IMR-90 (cell line): ENCODE measurements at regions not wholly inside any gene's neighbourhood (a gene's known extent, or its start where the extent isn't known, plus 50 kb on each side); places are given as distances from the start of the nearest gene placed in this dataset.
A peak's percentile ranks its signal among the peaks of the same experiment; 100 is the strongest.

Experiments used
- ATAC-seq: fragments of 200-7000 bp; cut with Tn5 transposase; 2 replicates; pipeline ENCODE4 v1.9.1; 2020; ENCODE audit warnings: low read depth, mild to moderate bottlenecking, moderate library complexity
- BruUV-seq: library from RNA; stranded (reverse); fragments of 400-500 nt; replicated peaks from 2 replicates; lab custom pipeline; 2021; lab: Mats Ljungman, UMichigan
- CTCF ChIA-PET: fragments of 300-600 bp; formaldehyde crosslinking; extraction: SDS; loops from one replicate; lab custom pipeline; 2021; ENCODE audit warnings: antibody characterized with exemption; lab: Yijun Ruan, JAX
- POLR2A ChIA-PET: fragments of 300-600 bp; sonication (Branson Sonifier 250); formaldehyde crosslinking; loops from one replicate; lab custom pipeline; 2022; ENCODE audit warnings: antibody characterized with exemption; ENCODE audit not compliant: unreplicated experiment; lab: Charles Lee
- DNase-seq: peaks from one replicate; pipeline ENCODE4 v3.0.0; 2013
- H2AFZ ChIP-seq: replicated peaks from 2 replicates; pipeline ENCODE3; 2013; ENCODE audit warnings: low read length, mild to moderate bottlenecking; ENCODE audit not compliant: poor library complexity
- H2AK5ac ChIP-seq: 2 replicates; pipeline ENCODE4 v1.6.1; 2013; ENCODE audit warnings: low read depth, low read length, inconsistent platforms
- H2AK9ac ChIP-seq: replicated peaks from 2 replicates; pipeline ENCODE3; 2013; ENCODE audit warnings: mild to moderate bottlenecking, low read depth, low read length, moderate library complexity; ENCODE audit not compliant: poor library complexity
- H2BK120ac ChIP-seq: 2 replicates; pipeline ENCODE4 v1.6.1; 2013; ENCODE audit warnings: low read depth, low read length, inconsistent platforms
- H2BK15ac ChIP-seq: 3 replicates; pipeline ENCODE4 v1.6.1; 2013; ENCODE audit warnings: low read depth, low read length, inconsistent platforms
- H2BK20ac ChIP-seq: 2 replicates; pipeline ENCODE4 v1.6.1; 2013; ENCODE audit warnings: low read depth, mild to moderate bottlenecking, inconsistent platforms, low read length, moderate library complexity
- H2BK5ac ChIP-seq: 2 replicates; pipeline ENCODE4 v1.6.1; 2013; ENCODE audit warnings: mild to moderate bottlenecking, low read depth, low read length, inconsistent platforms; ENCODE audit not compliant: poor library complexity, severe bottlenecking
- H3K14ac ChIP-seq: replicated peaks from 2 replicates; pipeline ENCODE4 v1.6.1; 2013; ENCODE audit warnings: low read depth, low read length, inconsistent platforms
- H3K18ac ChIP-seq: 2 replicates; pipeline ENCODE4 v1.6.1; 2013; ENCODE audit warnings: low read depth, low read length, control low read depth
- H3K23ac ChIP-seq: 2 replicates; pipeline ENCODE4 v1.6.1; 2013; ENCODE audit warnings: low read depth, low read length, inconsistent platforms
- H3K27ac ChIP-seq: 2 replicates; pipeline ENCODE4 v1.5.1; 2013; ENCODE audit warnings: mild to moderate bottlenecking, control low read depth, low read length; ENCODE audit not compliant: insufficient read depth
- H3K27me3 ChIP-seq: 2 replicates; pipeline ENCODE4 v1.6.1; 2013; ENCODE audit warnings: low read length; ENCODE audit not compliant: control insufficient read depth, insufficient read depth
- H3K36me3 ChIP-seq: 2 replicates; pipeline ENCODE4 v1.6.1; 2013; ENCODE audit warnings: low read length, mixed read lengths; ENCODE audit not compliant: control insufficient read depth, insufficient read depth
- H3K4ac ChIP-seq: 2 replicates; pipeline ENCODE4 v1.6.1; 2013; ENCODE audit warnings: low read depth, low read length, inconsistent platforms
- H3K4me1 ChIP-seq: 2 replicates; pipeline ENCODE4 v1.6.1; 2013; ENCODE audit warnings: low read length, mixed read lengths; ENCODE audit not compliant: control insufficient read depth, insufficient read depth
- H3K4me2 ChIP-seq: 2 replicates; pipeline ENCODE4 v1.6.1; 2013; ENCODE audit warnings: low read depth, mild to moderate bottlenecking, control low read depth, low read length, moderate library complexity
- H3K4me3 ChIP-seq: 2 replicates; pipeline ENCODE4 v1.5.1; 2013; ENCODE audit warnings: low read depth, mild to moderate bottlenecking, control low read depth, low read length, moderate library complexity; ENCODE audit not compliant: insufficient read depth
- H3K56ac ChIP-seq: 2 replicates; pipeline ENCODE4 v1.6.1; 2013; ENCODE audit warnings: low read length, inconsistent platforms; ENCODE audit not compliant: insufficient read depth; ENCODE audit errors: extremely low read depth
- H3K79me1 ChIP-seq, 2 experiments: 2 replicates each; pipeline ENCODE4 v1.6.1; 2013; ENCODE audit warnings: low read length in 2 of 2, inconsistent platforms in 1 of 2, low read depth in 1 of 2
- H3K9ac ChIP-seq: 2 replicates; pipeline ENCODE4 v1.6.1; 2013; ENCODE audit warnings: low read depth, low read length, control low read depth
- H3K9me1 ChIP-seq: 2 replicates; pipeline ENCODE4 v1.6.1; 2013; ENCODE audit warnings: low read length, inconsistent platforms; ENCODE audit not compliant: insufficient read depth
- H3K9me3 ChIP-seq: 2 replicates; pipeline ENCODE4 v1.6.1; 2013; ENCODE audit warnings: low read length; ENCODE audit not compliant: control insufficient read depth, insufficient read depth
- H4K20me1 ChIP-seq: 2 replicates; pipeline ENCODE4 v1.6.1; 2013; ENCODE audit warnings: low read length, inconsistent platforms; ENCODE audit not compliant: insufficient read depth
- H4K5ac ChIP-seq: 2 replicates; pipeline ENCODE4 v1.6.1; 2013; ENCODE audit warnings: mild to moderate bottlenecking, low read depth, low read length, control low read depth
- H4K8ac ChIP-seq, 2 experiments: 2 replicates each; pipeline ENCODE4 v1.6.1; 2013; ENCODE audit warnings: low read depth in 2 of 2, low read length in 2 of 2, control low read depth in 1 of 2, inconsistent platforms in 1 of 2
- H4K91ac ChIP-seq: 2 replicates; pipeline ENCODE4 v1.6.1; 2013; ENCODE audit warnings: low read depth, low read length, inconsistent platforms; ENCODE audit not compliant: insufficient read depth
- BHLHE40 ChIP-seq: fragments of 150-350 bp; IDR thresholded peaks from 2 replicates; pipeline ENCODE4 v1.6.1; 2016; ENCODE audit warnings: mild to moderate bottlenecking, low read depth, low read length
- CEBPB ChIP-seq: IDR thresholded peaks from 2 replicates; pipeline ENCODE4 v1.6.1; 2012; ENCODE audit warnings: low read depth, low read length, improper control_type of control experiment
- CHD1 ChIP-seq: IDR thresholded peaks from 2 replicates; pipeline ENCODE4 v1.6.1; 2012; ENCODE audit warnings: low read depth, low read length, improper control_type of control experiment
- MAZ ChIP-seq: IDR thresholded peaks from 2 replicates; pipeline ENCODE4 v1.6.1; 2012; ENCODE audit warnings: low read depth, mild to moderate bottlenecking, low read length, improper control_type of control experiment, moderate library complexity, borderline replicate concordance
- NFE2L2 ChIP-seq: fragments of 150-350 bp; IDR thresholded peaks from 2 replicates; pipeline ENCODE4 v1.6.1; 2016; ENCODE audit warnings: low read depth, mild to moderate bottlenecking, low read length
- RAD21 ChIP-seq: IDR thresholded peaks from 2 replicates; pipeline ENCODE4 v1.6.1; 2012; ENCODE audit warnings: low read length, improper control_type of control experiment
- RCOR1 ChIP-seq: IDR thresholded peaks from 2 replicates; pipeline ENCODE4 v1.6.1; 2012; ENCODE audit warnings: mild to moderate bottlenecking, low read length, improper control_type of control experiment; ENCODE audit not compliant: insufficient replicate concordance
- SMC3 ChIP-seq: fragments of 150-350 bp; IDR thresholded peaks from 2 replicates; pipeline ENCODE4 v1.6.1; 2016; ENCODE audit warnings: low read depth, mild to moderate bottlenecking, antibody characterized with exemption, low read length, moderate library complexity
- WGBS, 2 experiments: methylation state at CpG; one replicate each; pipeline versions ENCODE4 v1.1.5 to v1.1.7; 2013; ENCODE audit warnings: missing lambda C conversion rate in 2 of 2; ENCODE audit not compliant: insufficient read length in 1 of 2; ENCODE audit errors: extremely low coverage in 2 of 2; 5-methylcytosine and 5-hydroxymethylcytosine counted together
- dilution Hi-C: fragments of 300-500 bp; cut with HindIII; formaldehyde crosslinking; loops from one replicate; pipeline ENCODE4 v1.14.3; 2018; ENCODE audit warnings: low sequenced_read_pairs; ENCODE audit not compliant: unreplicated experiment
- in situ Hi-C: fragments of 300-500 bp; cut with MboI; formaldehyde crosslinking; loops from 3 replicates; pipeline ENCODE4 v1.14.3; 2019; ENCODE audit warnings: low sequenced_read_pairs, inconsistent platforms, mixed read lengths
- intact Hi-C: fragments of 100-400 bp; cut with micrococcal nuclease; formaldehyde crosslinking; loops from 2 replicates; pipeline ENCODE4 v1.10.0; 2022

- TF ChIP-seq RCOR1 (no peak), RAD21 (no peak), MAZ (no peak), SMC3 (no peak), NFE2L2 (no peak), BHLHE40 (no peak), CEBPB (no peak), CHD1 (no peak)
- 0 out of 2 replicates have a peak, but pooled peaks cover 1% of the 10 kb centered on the region for H3K4me1 ChIP-seq
- CTCF ChIA-PET: no interaction called here
These were observed 248.1 kb downstream of the KLF13 start for GRCh38 chr15:31574766-31575165.

More at GRCh38 chr15:31574766-31575165, 248.1 kb downstream of the KLF13 start:
- in situ Hi-C loops (no loop called here), intact Hi-C loops (no loop called here), dilution Hi-C loops (no loop called here)
- Histone ChIP-seq H2AK5ac (no peak overlapping the region), H2BK5ac (no peak overlapping the region), H3K14ac (no peak overlapping the region), H2BK20ac (no peak overlapping the region), H3K9me1 (no peaks in the 10 kb centered on the region), H3K23ac (no peak overlapping the region), H3K9ac (no peak overlapping the region), H2BK15ac (no peak overlapping the region), H3K18ac (no peak overlapping the region), H3K27me3 (no peaks in the 10 kb centered on the region; the same call in 1 of the 2 replicates), H4K91ac (no peak overlapping the region), H3K4me2 (no peak overlapping the region), H2AK9ac (no peak overlapping the region), H4K20me1 (no peaks in the 10 kb centered on the region), H3K79me1 (no peaks in the 10 kb centered on the region), H3K36me3 (no peaks in the 10 kb centered on the region), H2AFZ (no peak overlapping the region), H4K5ac (no peak overlapping the region), H2BK120ac (no peak overlapping the region), H3K4ac (no peak overlapping the region), H3K9me3 (no peaks in the 10 kb centered on the region), H3K27ac (no peak overlapping the region), H3K56ac (no peak overlapping the region), H4K8ac (no peak overlapping the region), H3K4me3 (no peak overlapping the region)
- BruUV-seq: no TSS peak
- no CpG with 5 or more reads among the region's 1 CpG for WGBS, 2 experiments
- POLR2A ChIA-PET: no interaction called here
- peak; percentile 42 for ATAC-seq
- DNase-seq: no peak
